ENCODE measurements at regions not wholly inside any gene's neighbourhood (a gene's known extent, or its start where the extent isn't known, plus 50 kb on each side); places are given as distances from the start of the nearest gene placed in this dataset.
"Not testable (repeated sequence)": the region's sequence is repeated elsewhere in the genome, so short reads cannot be mapped to it uniquely, and the experiment has no call there.

DNA sequence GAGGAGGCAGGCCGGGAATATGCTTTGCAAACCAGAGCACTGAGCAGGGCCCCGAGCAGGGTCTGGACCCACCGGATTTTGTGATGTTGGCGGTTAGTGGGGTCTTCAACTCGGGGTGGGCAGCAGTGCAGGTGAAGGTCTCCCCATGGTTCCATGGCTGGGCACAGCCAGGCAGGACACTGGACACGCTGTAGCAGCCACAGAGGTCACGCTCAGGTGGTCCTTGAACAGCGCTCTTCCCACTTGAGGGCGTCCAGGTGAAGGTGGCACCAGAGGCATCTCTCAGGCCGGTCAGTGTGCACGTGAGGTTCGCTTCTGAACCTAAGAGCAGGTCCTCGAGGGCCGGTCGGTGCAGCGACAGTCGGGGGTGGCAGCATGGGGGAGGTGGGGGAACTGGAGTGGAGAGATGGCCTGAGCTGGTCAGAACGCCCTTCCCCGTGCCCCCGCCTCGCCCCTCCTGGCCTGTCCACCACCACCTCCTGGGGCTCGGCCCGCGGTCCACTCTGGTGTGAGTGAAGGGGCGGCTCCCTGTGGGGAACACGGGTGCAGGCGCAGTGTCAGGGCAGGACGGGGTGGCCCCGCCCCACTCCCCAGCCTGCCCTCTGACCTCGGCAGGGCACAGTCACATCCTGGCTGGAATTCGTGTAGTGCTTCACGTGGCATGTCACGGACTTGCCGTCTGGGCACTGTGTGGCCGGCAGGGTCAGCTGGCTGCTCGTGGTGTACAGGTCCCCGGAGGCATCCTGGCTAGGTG, 61.3 kb downstream of the TMEM121 start:
- not testable (repeated sequence) for TF ChIP-seq POLR2AphosphoS5 (IDR thresholded peaks at IDR 0.05; ENCODE audit: borderline replicate concordance, low read depth, low read length); EZH2 (IDR thresholded peaks at IDR 0.05); FOXP2 (optimal IDR thresholded peaks at IDR 0.05; ENCODE audit: control extremely low read depth, extremely low read length, insufficient read depth)

Measured in SK-N-MC (cell line).